Liver (tissue), 8 donors: ENCODE measurements at regions not wholly inside any gene's neighbourhood (a gene's known extent, or its start where the extent isn't known, plus 50 kb on each side); places are given as distances from the start of the nearest gene placed in this dataset.

Experiments used
- DNase-seq: peaks from one replicate; pipeline ENCODE4 v3.0.0-alpha.2; 2017; ENCODE audit warnings: low spot score
- H3K27ac ChIP-seq, 2 donors: one replicate each; pipeline ENCODE4 v1.7.0; 2013; ENCODE audit warnings: inconsistent platforms in 2 of 2, low read length in 2 of 2, control low read depth in 1 of 2, low read depth in 1 of 2, mild to moderate bottlenecking in 1 of 2
- H3K27me3 ChIP-seq, 4 donors: one replicate each; pipeline versions ENCODE4 v1.6.1 to v1.7.0; 2013; ENCODE audit warnings: low read length in 3 of 4, inconsistent platforms in 1 of 4, mild to moderate bottlenecking in 1 of 4, moderate library complexity in 1 of 4; ENCODE audit not compliant: control insufficient read depth in 4 of 4, insufficient read depth in 4 of 4
- H3K36me3 ChIP-seq, 4 donors: one replicate each; pipeline versions ENCODE4 v1.6.1 to v1.7.0; 2013; ENCODE audit warnings: low read length in 3 of 4, mild to moderate bottlenecking in 3 of 4, low read depth in 1 of 4, moderate library complexity in 1 of 4; ENCODE audit not compliant: control insufficient read depth in 4 of 4, insufficient read depth in 3 of 4
- H3K4me1 ChIP-seq, 4 donors: one replicate each; pipeline versions ENCODE4 v1.6.1 to v1.7.0; 2013; ENCODE audit warnings: low read length in 3 of 4, mild to moderate bottlenecking in 3 of 4, moderate library complexity in 1 of 4; ENCODE audit not compliant: control insufficient read depth in 4 of 4, insufficient read depth in 4 of 4
- H3K4me3 ChIP-seq, 3 donors: one replicate each; pipeline versions ENCODE4 v1.6.1 to v1.7.0; 2013; ENCODE audit warnings: low read length in 3 of 3, control low read depth in 1 of 3, low read depth in 1 of 3, mild to moderate bottlenecking in 1 of 3
- H3K9ac ChIP-seq, 2 donors: one replicate each; pipeline ENCODE4 v1.7.0; 2013; ENCODE audit warnings: low read length in 2 of 2, mild to moderate bottlenecking in 2 of 2, moderate library complexity in 2 of 2, control low read depth in 1 of 2, low read depth in 1 of 2
- H3K9me3 ChIP-seq, 4 donors: one replicate each; pipeline versions ENCODE4 v1.6.1 to v1.7.0; 2013; ENCODE audit warnings: low read length in 3 of 4; ENCODE audit not compliant: control insufficient read depth in 4 of 4
- ATF3 ChIP-seq: IDR thresholded peaks from 2 replicates; pipeline ENCODE4 v1.6.1; 2016; ENCODE audit warnings: antibody characterized with exemption
- CTCF ChIP-seq: fragments of 150-350 bp; IDR thresholded peaks from 2 replicates; pipeline ENCODE4 v1.5.1; 2017; ENCODE audit warnings: improper control_type of control experiment, low read depth, low read length; ENCODE audit not compliant: missing input control
- EGR1 ChIP-seq, 2 donors: IDR thresholded peaks; 2 replicates each; pipeline ENCODE4 v1.6.1; 2016 to 2018; ENCODE audit warnings: antibody characterized with exemption in 2 of 2, low read depth in 2 of 2
- FOXA1 ChIP-seq: IDR thresholded peaks from 2 replicates; pipeline ENCODE4 v1.6.1; 2016; ENCODE audit warnings: antibody characterized with exemption
- FOXA2 ChIP-seq: IDR thresholded peaks from 2 replicates; pipeline ENCODE4 v1.6.1; 2016; ENCODE audit warnings: antibody characterized with exemption
- HNF4A ChIP-seq, 2 donors: conservative IDR thresholded peaks; 2 replicates each; pipeline ENCODE4 v1.6.1; 2016; ENCODE audit warnings: antibody characterized with exemption in 2 of 2, mild to moderate bottlenecking in 2 of 2
- HNF4G ChIP-seq: IDR thresholded peaks from 2 replicates; pipeline ENCODE4 v1.6.1; 2016; ENCODE audit warnings: antibody characterized with exemption
- JUND ChIP-seq, 2 donors: IDR thresholded peaks; 2 replicates each; pipeline ENCODE4 v1.6.1; 2016; ENCODE audit warnings: antibody characterized with exemption in 2 of 2
- MAX ChIP-seq: IDR thresholded peaks from 2 replicates; pipeline ENCODE4 v1.6.1; 2016; ENCODE audit warnings: antibody characterized with exemption
- RXRA ChIP-seq, 2 donors: IDR thresholded peaks; 2 replicates each; pipeline ENCODE4 v1.6.1; 2017 to 2018; ENCODE audit warnings: antibody characterized with exemption in 2 of 2, mild to moderate bottlenecking in 1 of 2
- TAF1 ChIP-seq: conservative IDR thresholded peaks from 2 replicates; pipeline ENCODE4 v1.6.1; 2016; ENCODE audit warnings: antibody characterized with exemption, mild to moderate bottlenecking
- YY1 ChIP-seq: IDR thresholded peaks from 2 replicates; pipeline ENCODE4 v1.6.1; 2016; ENCODE audit warnings: antibody characterized with exemption, mild to moderate bottlenecking
- ZBTB33 ChIP-seq: IDR thresholded peaks from 2 replicates; pipeline ENCODE4 v1.6.1; 2016; ENCODE audit warnings: antibody characterized with exemption
- WGBS: extraction: QIAGEN DNeasy Blood & Tissue Kit; methylation state at CpG from one replicate; pipeline ENCODE4 v1.1.7; 2013; 5-methylcytosine and 5-hydroxymethylcytosine counted together
- donor health status: healthy.
- donor health status: healthy.
- donor health status: healthy.
- donor health status: healthy.
- donor health status: healthy.

GRCh38 chr1:204003536-204003935, 69.4 kb upstream of the SOX13 start:
- Histone ChIP-seq H3K9me3 (no peaks in the 10 kb centered on the region), H3K9ac (no peak overlapping the region), H3K27ac (no peak overlapping the region), H3K4me3 (no peak overlapping the region), H3K4me1 (no peaks in the 10 kb centered on the region), H3K36me3 (no peaks in the 10 kb centered on the region), H3K27me3 (no peaks in the 10 kb centered on the region)
- DNase-seq, result no peak
- no peak for TF ChIP-seq HNF4A (conservative IDR thresholded peaks at IDR 0.05)
- TF ChIP-seq ZBTB33, result no peak
- 87% methylated on average over 1 of the region's 1 CpG for WGBS

GRCh38 chr1:204011426-204011825, 61.5 kb upstream of the SOX13 start:
- Histone ChIP-seq H3K27ac (no peak overlapping the region), H3K36me3 (no peaks in the 10 kb centered on the region), H3K9ac (no peak overlapping the region), H3K4me3 (no peak overlapping the region), H3K27me3 (no peaks in the 10 kb centered on the region), H3K4me1 (no peaks in the 10 kb centered on the region), H3K9me3 (no peaks in the 10 kb centered on the region)
- no peak for DNase-seq
- TF ChIP-seq FOXA2 (no peak), ATF3 (no peak), TAF1 (no peak), MAX (no peak), CTCF (no peak), RXRA (IDR thresholded peaks at IDR 0.05) (no peak), FOXA1 (no peak), ZBTB33 (no peak), EGR1 (IDR thresholded peaks at IDR 0.05; ENCODE audit: low read depth in 2 of 2) (no peak), HNF4G (no peak), JUND (IDR thresholded peaks at IDR 0.05) (no peak)
- WGBS, result 84% methylated on average over 5 of the region's 5 CpGs

GRCh38 chr1:204013052-204013451, 59.9 kb upstream of the SOX13 start:
- Histone ChIP-seq H3K27me3 (no peaks in the 10 kb centered on the region), H3K4me1 (no peaks in the 10 kb centered on the region), H3K27ac (no peak overlapping the region), H3K36me3 (no peaks in the 10 kb centered on the region), H3K9ac (no peak overlapping the region), H3K9me3 (no peaks in the 10 kb centered on the region), H3K4me3 (no peak overlapping the region)
- TF ChIP-seq YY1 (no peak), ZBTB33 (no peak), TAF1 (no peak)
- DNase-seq, result no peak
- WGBS, result 87% methylated on average over 8 of the region's 8 CpGs
